HCT116 (cell line): ENCODE measurements at regions not wholly inside any gene's neighbourhood (a gene's known extent, or its start where the extent isn't known, plus 50 kb on each side); places are given as distances from the start of the nearest gene placed in this dataset.

Experiments used
- ATAC-seq: fragments of 200-7000 bp; cut with Tn5 transposase; 2 replicates; pipeline ENCODE4 v1.9.1; 2020; ENCODE audit warnings: mild to moderate bottlenecking, moderate library complexity
- BruUV-seq: library from RNA; stranded (reverse); fragments of 400-500 nt; replicated peaks from 2 replicates; lab custom pipeline; 2021; lab: Mats Ljungman, UMichigan
- CTCF ChIA-PET: fragments of 300-600 bp; sonication (Branson Sonifier 250); formaldehyde crosslinking; loops from one replicate; lab custom pipeline; 2021; ENCODE audit warnings: antibody characterized with exemption; lab: Charles Lee
- POLR2A ChIA-PET: fragments of 300-600, 350-600 bp; sonication (Branson Sonifier 250); formaldehyde crosslinking; loops from one replicate; lab custom pipeline; 2021; ENCODE audit warnings: antibody characterized with exemption; lab: Charles Lee
- RAD21 ChIA-PET, 2 experiments: fragments of 300-600 bp; sonication (Branson Sonifier 250); formaldehyde crosslinking; loops; one replicate each; lab custom pipeline; 2023; ENCODE audit warnings: low total read pairs in 2 of 2; ENCODE audit not compliant: uncharacterized antibody in 2 of 2, unreplicated experiment in 2 of 2, low non-redundant PET in 1 of 2; lab: Charles Lee
- DNase-seq: peaks from one replicate; pipeline ENCODE4 v3.0.0-alpha.2; 2010; ENCODE audit warnings: low read depth, low spot score
- H2AFZ ChIP-seq: fragments of 200-600 bp; shearing (Covaris generic), sonication (generic); 2 replicates; pipeline ENCODE4 v1.6.1; 2017; ENCODE audit warnings: low read depth, mixed run types, mixed read lengths, antibody characterized with exemption, low read length; ENCODE audit not compliant: poor library complexity, severe bottlenecking
- H3K27ac ChIP-seq: 2 replicates; pipeline ENCODE4 v1.5.1; 2012; ENCODE audit warnings: low read depth, low read length
- H3K27me3 ChIP-seq: fragments of 200-600 bp; sonication (generic); 2 replicates; pipeline ENCODE4 v1.6.1; 2016; ENCODE audit warnings: mixed run types, low read length, mixed read lengths; ENCODE audit not compliant: insufficient read depth
- H3K36me3 ChIP-seq, 2 experiments: fragments of 200-500 bp in 1 of 2; fragments of 200-600 bp in 1 of 2; sonication (Bioruptor generic) in 1 of 2; sonication (generic) in 1 of 2; 2 replicates each; pipeline versions ENCODE4 v1.5.1 to v1.6.1; 2014 to 2016; ENCODE audit warnings: low read length in 2 of 2, inconsistent platforms in 1 of 2, mixed read lengths in 1 of 2, mixed run types in 1 of 2; ENCODE audit not compliant: insufficient read depth in 2 of 2, control insufficient read depth in 1 of 2
- H3K4me1 ChIP-seq, 2 experiments: fragments of 200-600 bp in 1 of 2; sonication (generic) in 1 of 2; 2 replicates each; pipeline versions ENCODE4 v1.5.1 to v1.6.1; 2012 to 2017; ENCODE audit warnings: low read length in 2 of 2, inconsistent platforms in 1 of 2, mild to moderate bottlenecking in 1 of 2, mixed read lengths in 1 of 2, mixed run types in 1 of 2, moderate library complexity in 1 of 2; ENCODE audit not compliant: insufficient read depth in 2 of 2, control insufficient read depth in 1 of 2
- H3K4me2 ChIP-seq: fragments of 200-600 bp; sonication (generic); 2 replicates; pipeline ENCODE4 v1.6.1; 2017; ENCODE audit warnings: mixed run types, low read length, mixed read lengths
- H3K4me3 ChIP-seq, 2 experiments: fragments of 200-600 bp in 1 of 2; sonication (generic) in 1 of 2; replicated peaks in 1 of 2; 2 replicates each; pipeline ENCODE4 v1.5.1; 2011 to 2016; ENCODE audit warnings: low read length in 2 of 2, control low read depth in 1 of 2, low read depth in 1 of 2, mild to moderate bottlenecking in 1 of 2, mixed read lengths in 1 of 2, mixed run types in 1 of 2
- H3K79me2 ChIP-seq: fragments of 200-600 bp; sonication (generic); 2 replicates; pipeline ENCODE4 v1.6.1; 2017; ENCODE audit warnings: mild to moderate bottlenecking, mixed run types, low read length, moderate library complexity, mixed read lengths; ENCODE audit not compliant: insufficient read depth
- H3K9ac ChIP-seq: fragments of 200-600 bp; sonication (generic); 2 replicates; pipeline ENCODE4 v1.6.1; 2016; ENCODE audit warnings: low read length, mixed read lengths
- H3K9me2 ChIP-seq: fragments of 200-600 bp; sonication (generic), shearing (Covaris generic); 2 replicates; pipeline ENCODE4 v1.6.1; 2017; ENCODE audit warnings: mixed run types, mild to moderate bottlenecking, moderate library complexity; ENCODE audit not compliant: insufficient read depth
- H3K9me3 ChIP-seq, 2 experiments: fragments of 200-500 bp in 1 of 2; fragments of 200-600 bp in 1 of 2; sonication (Bioruptor generic) in 1 of 2; sonication (generic) in 1 of 2; 2 replicates each; pipeline ENCODE4 v1.6.1; 2014 to 2017; ENCODE audit warnings: low read length in 2 of 2, mixed read lengths in 2 of 2, inconsistent platforms in 1 of 2, low read depth in 1 of 2, mild to moderate bottlenecking in 1 of 2, mixed run types in 1 of 2, moderate library complexity in 1 of 2; ENCODE audit not compliant: control insufficient read depth in 1 of 2, insufficient read depth in 1 of 2
- H4K20me1 ChIP-seq: fragments of 200-600 bp; sonication (generic), shearing (Covaris generic); 2 replicates; pipeline ENCODE4 v1.6.1; 2017; ENCODE audit warnings: mixed run types, mild to moderate bottlenecking, moderate library complexity; ENCODE audit not compliant: insufficient read depth
- CEBPB ChIP-seq: IDR thresholded peaks from 2 replicates; pipeline ENCODE4 v1.6.1; 2012; ENCODE audit warnings: low read depth
- EGR1 ChIP-seq: IDR thresholded peaks from 2 replicates; pipeline ENCODE4 v1.6.1; 2012; ENCODE audit warnings: low read depth
- ELF1 ChIP-seq: IDR thresholded peaks from 2 replicates; pipeline ENCODE4 v1.6.1; 2012; ENCODE audit warnings: low read depth, borderline replicate concordance
- EZH2 ChIP-seq: fragments of 200-600 bp; sonication (generic); IDR thresholded peaks from 2 replicates; pipeline ENCODE4 v1.6.1; 2017; ENCODE audit warnings: antibody characterized with exemption, mixed run types
- EZH2phosphoT487 ChIP-seq: fragments of 200-600 bp; IDR thresholded peaks from 2 replicates; pipeline ENCODE4 v1.6.1; 2018; ENCODE audit warnings: antibody characterized with exemption, borderline replicate concordance
- FOSL1 ChIP-seq: IDR thresholded peaks from 2 replicates; pipeline ENCODE4 v1.6.1; 2012; ENCODE audit warnings: low read depth
- JUND ChIP-seq: IDR thresholded peaks from 2 replicates; pipeline ENCODE4 v1.6.1; 2012
- POLR2A ChIP-seq: IDR thresholded peaks from 2 replicates; pipeline ENCODE4 v1.7.0; 2011; ENCODE audit warnings: borderline replicate concordance; ENCODE audit not compliant: insufficient read depth, insufficient read length; ENCODE audit errors: extremely low read depth
- POLR2AphosphoS5 ChIP-seq: IDR thresholded peaks from 2 replicates; pipeline ENCODE4 v1.6.1; 2011; ENCODE audit warnings: mild to moderate bottlenecking, low read depth, low read length, moderate library complexity
- REST ChIP-seq: IDR thresholded peaks from 2 replicates; pipeline ENCODE4 v1.6.1; 2012; ENCODE audit warnings: low read depth
- SIN3A ChIP-seq: IDR thresholded peaks from 2 replicates; pipeline ENCODE4 v1.6.1; 2012; ENCODE audit warnings: low read depth
- YY1 ChIP-seq: IDR thresholded peaks from 2 replicates; pipeline ENCODE4 v1.6.1; 2011; ENCODE audit warnings: low read length, low read depth, moderate library complexity, mild to moderate bottlenecking; ENCODE audit not compliant: insufficient replicate concordance; ENCODE audit errors: extremely low read depth
- ZBTB33 ChIP-seq: IDR thresholded peaks from 2 replicates; pipeline ENCODE4 v1.6.1; 2011; ENCODE audit warnings: mild to moderate bottlenecking, low read length, moderate library complexity; ENCODE audit not compliant: insufficient replicate concordance; ENCODE audit errors: extremely low read depth
- ZFX ChIP-seq: fragments of 450-650 bp; IDR thresholded peaks from 2 replicates; pipeline ENCODE4 v1.6.1; 2017
- intact Hi-C: fragments of 100-400 bp; cut with micrococcal nuclease; formaldehyde crosslinking; loops from 2 replicates; pipeline ENCODE4 v1.10.0; 2022
- TF ChIP-seq, protein P1 (sequence below): IDR thresholded peaks from 2 replicates; pipeline ENCODE4 v1.6.1; 2012
- TF ChIP-seq, protein P2 (sequence below): IDR thresholded peaks from 2 replicates; pipeline ENCODE4 v1.6.1; 2012

DNA sequence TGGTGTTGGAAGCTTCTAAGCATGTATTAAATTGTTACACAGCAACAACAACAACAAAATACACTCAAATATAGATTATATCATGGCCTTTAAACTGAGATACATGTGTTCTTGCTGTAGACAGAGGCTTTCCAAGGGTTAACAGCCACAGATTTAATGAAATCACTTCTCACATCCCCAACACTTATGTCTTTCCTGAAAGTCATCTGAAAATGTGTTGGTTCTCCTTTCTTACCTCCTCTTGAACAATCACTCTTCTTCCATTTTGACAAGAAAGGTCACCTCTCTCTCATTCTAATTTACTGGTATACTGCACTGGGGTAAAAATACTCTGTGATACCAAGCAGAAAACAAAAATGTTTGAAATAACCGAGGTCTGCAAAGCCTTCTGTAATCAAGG, 507.3 kb upstream of the KCNMB2 start:
- H4K20me1 ChIP-seq, result no peaks in the 10 kb centered on the region
- H3K9ac ChIP-seq, result no peak overlapping the region
- H3K27ac ChIP-seq, result no peak overlapping the region
- H2AFZ ChIP-seq, result no peak overlapping the region
- no peaks in the 10 kb centered on the region for H3K9me2 ChIP-seq
- H3K27me3 ChIP-seq, result no peaks in the 10 kb centered on the region
- H3K4me2 ChIP-seq, result no peak overlapping the region
- ATAC-seq (no peak), DNase-seq (no peak)
- no peaks in the 10 kb centered on the region for H3K4me1 ChIP-seq
- ChIA-PET POLR2A (no interaction called here), RAD21 (no interaction called here), CTCF (no interaction called here)
- H3K9me3 ChIP-seq, result no peaks in the 10 kb centered on the region
- no peaks in the 10 kb centered on the region for H3K79me2 ChIP-seq
- no peaks in the 10 kb centered on the region for H3K36me3 ChIP-seq
- TF ChIP-seq CEBPB (no peak), FOSL1 (no peak), EZH2 (no peak), SIN3A (no peak), ZBTB33 (no peak), JUND (no peak), YY1 (no peak), ELF1 (no peak), ZFX (no peak), POLR2A (no peak), REST (no peak), EZH2phosphoT487 (no peak), EGR1 (no peak), POLR2AphosphoS5 (no peak)
- TF ChIP-seq, protein P1, sequence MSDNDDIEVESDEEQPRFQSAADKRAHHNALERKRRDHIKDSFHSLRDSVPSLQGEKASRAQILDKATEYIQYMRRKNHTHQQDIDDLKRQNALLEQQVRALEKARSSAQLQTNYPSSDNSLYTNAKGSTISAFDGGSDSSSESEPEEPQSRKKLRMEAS, result no peak
- TF ChIP-seq, protein P2, sequence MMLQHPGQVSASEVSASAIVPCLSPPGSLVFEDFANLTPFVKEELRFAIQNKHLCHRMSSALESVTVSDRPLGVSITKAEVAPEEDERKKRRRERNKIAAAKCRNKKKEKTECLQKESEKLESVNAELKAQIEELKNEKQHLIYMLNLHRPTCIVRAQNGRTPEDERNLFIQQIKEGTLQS, result no peak
- intact Hi-C loops, result no loop called here
- BruUV-seq, result no TSS peak
- no peak overlapping the region for H3K4me3 ChIP-seq
